ENCODE measurements at regions not wholly inside any gene's neighbourhood (a gene's known extent, or its start where the extent isn't known, plus 50 kb on each side); places are given as distances from the start of the nearest gene placed in this dataset.
"Not testable (repeated sequence)": the region's sequence is repeated elsewhere in the genome, so short reads cannot be mapped to it uniquely, and the experiment has no call there.

GRCh38 chr14:105894125-105894977 is 368.0 kb downstream of the TMEM121 start:
- H3K9me3 ChIP-seq (ENCODE audit: control insufficient read depth in 2 of 2, insufficient read depth in 1 of 2, low read depth in 1 of 2, low read length in 1 of 2), result peaks cover 0 to 1% of the 10 kb centered on the region in 2 donors
- H3K4me1 ChIP-seq (ENCODE audit: control insufficient read depth in 2 of 2, insufficient read depth in 2 of 2, low read length in 1 of 2), result no peaks in the 10 kb centered on the region
- H3K27me3 ChIP-seq (ENCODE audit: control insufficient read depth in 1 of 2, insufficient read depth in 2 of 2, low read length in 2 of 2), result no peaks in the 10 kb centered on the region
- WGBS, 2 donors, result 75 to 77% methylated on average over 19 of the region's 19 CpGs
- H3K4me3 ChIP-seq (ENCODE audit: low read depth in 1 of 2, low read length in 2 of 2), result no peak overlapping the region
- no peak overlapping the region for H3K27ac ChIP-seq (ENCODE audit: low read depth in 2 of 2, low read length in 1 of 2)
- no peaks in the 10 kb centered on the region for H3K36me3 ChIP-seq (ENCODE audit: control insufficient read depth in 2 of 2, insufficient read depth in 2 of 2, low read length in 1 of 2)

- Histone ChIP-seq H3K4me3 (ENCODE audit: low read depth in 1 of 2, low read length in 2 of 2) (no peak overlapping the region), H3K4me1 (ENCODE audit: control insufficient read depth in 2 of 2, insufficient read depth in 2 of 2, low read length in 1 of 2) (no peaks in the 10 kb centered on the region)
- WGBS, 2 donors, result 79 to 84% methylated on average over 28 to 30 of the region's 30 CpGs
Measured at GRCh38 chr14:105894978-105895881, 368.8 kb downstream of the TMEM121 start.

DNA sequence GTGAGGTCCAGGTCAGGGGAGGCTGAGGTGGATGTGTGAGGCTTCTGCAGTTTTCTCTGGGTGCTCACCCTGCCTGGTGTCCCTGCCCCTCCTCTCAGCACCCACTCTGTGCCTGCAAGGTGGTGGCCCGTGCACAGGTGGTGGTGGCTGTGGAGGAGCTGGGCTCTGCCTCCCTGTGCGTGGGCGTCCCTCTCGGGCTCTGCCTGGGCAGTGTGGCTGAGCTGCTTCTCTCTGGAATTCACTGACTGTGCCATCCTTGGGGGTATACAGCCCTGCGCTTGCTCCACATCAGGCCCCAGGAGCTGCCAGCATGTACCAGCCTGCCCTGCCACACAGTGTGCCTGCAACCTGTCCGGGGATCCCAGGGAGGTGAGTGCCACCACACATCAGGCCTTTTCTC is 369.8 kb downstream of the TMEM121 start:
- H3K27me3 ChIP-seq (ENCODE audit: control insufficient read depth in 1 of 2, insufficient read depth in 2 of 2, low read length in 2 of 2); H3K9me3 ChIP-seq (ENCODE audit: control insufficient read depth in 2 of 2, insufficient read depth in 1 of 2, low read depth in 1 of 2, low read length in 1 of 2); H3K4me1 ChIP-seq (ENCODE audit: control insufficient read depth in 2 of 2, insufficient read depth in 2 of 2, low read length in 1 of 2); H3K27ac ChIP-seq (ENCODE audit: low read depth in 2 of 2, low read length in 1 of 2); H3K36me3 ChIP-seq (ENCODE audit: control insufficient read depth in 2 of 2, insufficient read depth in 2 of 2, low read length in 1 of 2); H3K4me3 ChIP-seq (ENCODE audit: low read depth in 1 of 2, low read length in 2 of 2): not testable (repeated sequence)
- WGBS, 2 donors, result 70 to 86% methylated on average over 5 to 6 of the region's 6 CpGs

More at GRCh38 chr14:105894978-105895881, 368.8 kb downstream of the TMEM121 start:
- Histone ChIP-seq H3K27ac (ENCODE audit: low read depth in 2 of 2, low read length in 1 of 2) (no peak overlapping the region), H3K27me3 (ENCODE audit: control insufficient read depth in 1 of 2, insufficient read depth in 2 of 2, low read length in 2 of 2) (no peaks in the 10 kb centered on the region), H3K36me3 (ENCODE audit: control insufficient read depth in 2 of 2, insufficient read depth in 2 of 2, low read length in 1 of 2) (no peaks in the 10 kb centered on the region), H3K9me3 (ENCODE audit: control insufficient read depth in 2 of 2, insufficient read depth in 1 of 2, low read depth in 1 of 2, low read length in 1 of 2) (no peaks in the 10 kb centered on the region)

DNA sequence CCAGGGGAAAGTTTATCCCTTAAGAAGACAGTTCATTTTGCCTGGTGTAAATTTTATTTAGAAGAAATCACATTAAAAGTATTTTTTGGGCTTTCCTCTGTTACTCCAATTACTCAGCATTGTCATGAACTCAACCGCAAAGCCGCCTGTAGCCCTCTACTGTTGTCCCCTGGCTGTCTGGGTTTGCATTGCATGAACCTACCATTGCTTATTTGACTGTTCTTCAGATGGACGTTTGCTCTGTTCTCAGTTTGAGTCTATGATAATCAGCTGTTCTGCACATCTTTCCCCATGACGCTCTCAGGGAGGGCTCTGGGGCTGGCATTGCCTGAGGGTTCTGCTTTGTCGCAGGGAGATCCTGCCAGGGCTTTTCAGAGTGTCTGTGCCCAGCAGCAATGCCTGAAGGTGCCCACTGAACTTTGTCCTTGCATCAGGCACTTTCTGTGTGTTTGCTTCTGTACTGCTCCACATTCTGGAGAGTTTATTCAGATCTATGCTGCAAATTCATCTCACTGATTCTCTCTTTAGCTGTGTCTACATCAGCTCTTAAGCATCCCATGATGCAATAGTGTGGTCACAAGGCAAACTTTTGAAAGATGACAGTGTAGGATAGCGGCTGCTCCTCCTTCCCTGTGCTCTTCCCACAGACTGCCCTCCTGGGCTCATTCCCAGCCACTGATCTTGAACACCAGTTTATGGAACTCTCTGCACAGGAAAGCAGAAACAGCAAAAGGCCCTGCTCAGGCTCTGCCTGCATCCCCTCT is 370.8 kb downstream of the TMEM121 start:
- not testable (repeated sequence) for H3K9me3 ChIP-seq (ENCODE audit: control insufficient read depth in 2 of 2, insufficient read depth in 1 of 2, low read depth in 1 of 2, low read length in 1 of 2); H3K27me3 ChIP-seq (ENCODE audit: control insufficient read depth in 1 of 2, insufficient read depth in 2 of 2, low read length in 2 of 2); H3K4me1 ChIP-seq (ENCODE audit: control insufficient read depth in 2 of 2, insufficient read depth in 2 of 2, low read length in 1 of 2); H3K27ac ChIP-seq (ENCODE audit: low read depth in 2 of 2, low read length in 1 of 2); H3K4me3 ChIP-seq (ENCODE audit: low read depth in 1 of 2, low read length in 2 of 2); H3K36me3 ChIP-seq (ENCODE audit: control insufficient read depth in 2 of 2, insufficient read depth in 2 of 2, low read length in 1 of 2)
- WGBS, 2 donors, result 55 to 61% methylated on average over 6 of the region's 6 CpGs

DNA sequence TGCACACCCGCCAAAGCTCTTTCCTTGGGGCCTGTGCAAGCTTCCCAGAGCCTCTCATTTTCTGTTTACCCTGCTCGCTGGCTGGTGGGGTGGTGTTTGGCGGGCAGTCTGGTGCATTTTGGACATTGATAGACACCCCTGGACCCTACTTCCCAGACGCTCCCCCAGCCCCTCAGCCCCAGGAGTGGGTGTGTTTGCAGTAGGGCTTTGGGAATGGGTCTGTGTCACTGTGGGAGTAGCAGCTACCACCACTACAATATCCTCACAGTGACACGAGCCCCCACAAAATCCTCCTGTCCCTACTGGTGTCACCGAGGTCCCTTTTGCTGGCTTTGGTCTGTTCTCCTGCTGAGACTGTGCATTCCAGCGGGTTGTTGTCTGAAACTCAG is 371.3 kb downstream of the TMEM121 start:
- no peaks in the 10 kb centered on the region for H3K36me3 ChIP-seq (ENCODE audit: control insufficient read depth in 2 of 2, insufficient read depth in 2 of 2, low read length in 1 of 2)
- peaks cover 0 to 3% of the 10 kb centered on the region in 2 donors for H3K4me1 ChIP-seq (ENCODE audit: control insufficient read depth in 2 of 2, insufficient read depth in 2 of 2, low read length in 1 of 2)
- H3K9me3 ChIP-seq (ENCODE audit: control insufficient read depth in 2 of 2, insufficient read depth in 1 of 2, low read depth in 1 of 2, low read length in 1 of 2), result no peaks in the 10 kb centered on the region
- no peak overlapping the region for H3K27ac ChIP-seq (ENCODE audit: low read depth in 2 of 2, low read length in 1 of 2)
- no peaks in the 10 kb centered on the region for H3K27me3 ChIP-seq (ENCODE audit: control insufficient read depth in 1 of 2, insufficient read depth in 2 of 2, low read length in 2 of 2)
- H3K4me3 ChIP-seq (ENCODE audit: low read depth in 1 of 2, low read length in 2 of 2), result no peak overlapping the region
- WGBS, 2 donors, result 77 to 83% methylated on average over 7 of the region's 7 CpGs

DNA sequence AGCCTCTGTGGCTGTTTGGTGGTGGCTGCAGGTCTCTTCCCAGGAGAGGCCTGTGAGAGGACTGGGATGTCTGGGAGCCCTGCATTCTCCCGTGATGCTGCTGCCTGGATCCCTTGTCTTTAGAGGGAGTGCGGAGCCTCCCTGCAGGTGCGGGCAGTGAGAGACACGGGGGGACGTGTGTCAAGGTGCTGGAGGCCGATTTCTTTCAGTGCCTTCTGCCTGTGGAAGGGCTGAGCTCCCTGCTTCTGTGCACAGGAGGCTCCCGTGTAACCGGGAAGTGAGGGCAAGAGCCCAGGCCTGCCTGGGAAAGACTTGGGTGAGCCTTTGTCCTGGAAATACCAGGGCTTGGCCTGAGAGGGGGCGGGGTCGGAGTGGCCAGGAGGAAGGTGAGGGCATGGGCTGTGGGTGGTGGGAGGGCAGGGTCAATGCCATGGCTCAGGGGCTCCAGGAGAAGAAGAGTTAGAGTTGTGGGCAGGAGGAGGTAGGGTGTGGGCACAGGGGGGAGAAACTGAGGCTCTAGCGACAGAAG is 372.2 kb downstream of the TMEM121 start:
- peaks cover 0 to 3% of the 10 kb centered on the region in 2 donors for H3K4me1 ChIP-seq (ENCODE audit: control insufficient read depth in 2 of 2, insufficient read depth in 2 of 2, low read length in 1 of 2)
- H3K36me3 ChIP-seq (ENCODE audit: control insufficient read depth in 2 of 2, insufficient read depth in 2 of 2, low read length in 1 of 2), result no peaks in the 10 kb centered on the region
- H3K9me3 ChIP-seq (ENCODE audit: control insufficient read depth in 2 of 2, insufficient read depth in 1 of 2, low read depth in 1 of 2, low read length in 1 of 2), result no peaks in the 10 kb centered on the region
- H3K27ac ChIP-seq (ENCODE audit: low read depth in 2 of 2, low read length in 1 of 2), result no peak overlapping the region
- WGBS, 2 donors, result 85 to 86% methylated on average over 11 of the region's 11 CpGs
- no peak overlapping the region for H3K4me3 ChIP-seq (ENCODE audit: low read depth in 1 of 2, low read length in 2 of 2)
- H3K27me3 ChIP-seq (ENCODE audit: control insufficient read depth in 1 of 2, insufficient read depth in 2 of 2, low read length in 2 of 2), result no peaks in the 10 kb centered on the region

DNA sequence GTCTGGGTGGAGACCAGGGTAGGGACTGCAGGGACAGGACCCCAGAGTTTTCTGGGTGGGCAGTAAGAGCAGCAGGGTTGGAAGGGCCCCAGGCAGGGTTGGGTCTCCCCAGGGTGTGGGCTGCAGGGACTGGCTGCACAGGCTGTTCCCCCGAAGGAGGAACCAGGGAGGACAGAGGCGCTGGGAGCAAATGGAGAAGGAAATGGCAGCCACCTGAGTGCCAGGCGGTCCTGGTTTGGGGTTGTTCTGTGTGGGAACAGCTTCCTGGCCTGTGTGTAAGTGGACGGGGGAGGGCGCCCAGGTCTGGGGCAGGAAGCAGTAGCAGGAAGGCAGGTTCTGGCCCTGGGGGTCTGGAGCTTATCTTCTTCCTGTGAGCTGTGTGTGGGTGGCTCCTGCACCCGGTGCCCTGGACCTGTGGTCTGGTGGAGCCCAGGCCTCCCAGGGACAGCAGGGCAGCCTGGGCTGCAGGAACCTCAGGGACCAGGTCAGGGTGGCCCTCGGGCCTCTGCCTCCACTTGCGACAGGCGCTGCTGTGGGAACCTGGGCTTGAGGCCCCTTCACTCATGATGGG is 372.8 kb downstream of the TMEM121 start:
- no peaks in the 10 kb centered on the region for H3K9me3 ChIP-seq (ENCODE audit: control insufficient read depth in 2 of 2, insufficient read depth in 1 of 2, low read depth in 1 of 2, low read length in 1 of 2)
- H3K27ac ChIP-seq (ENCODE audit: low read depth in 2 of 2, low read length in 1 of 2), result no peak overlapping the region
- peaks cover 0 to 3% of the 10 kb centered on the region in 2 donors for H3K4me1 ChIP-seq (ENCODE audit: control insufficient read depth in 2 of 2, insufficient read depth in 2 of 2, low read length in 1 of 2)
- H3K4me3 ChIP-seq (ENCODE audit: low read depth in 1 of 2, low read length in 2 of 2), result no peak overlapping the region
- no peaks in the 10 kb centered on the region for H3K27me3 ChIP-seq (ENCODE audit: control insufficient read depth in 1 of 2, insufficient read depth in 2 of 2, low read length in 2 of 2)
- H3K36me3 ChIP-seq (ENCODE audit: control insufficient read depth in 2 of 2, insufficient read depth in 2 of 2, low read length in 1 of 2), result no peaks in the 10 kb centered on the region
- 78 to 82% methylated on average over 9 of the region's 9 CpGs for WGBS, 2 donors

GRCh38 chr14:105899657-105900397 is 373.4 kb downstream of the TMEM121 start:
- peaks cover 0 to 3% of the 10 kb centered on the region in 2 donors for H3K4me1 ChIP-seq (ENCODE audit: control insufficient read depth in 2 of 2, insufficient read depth in 2 of 2, low read length in 1 of 2)
- H3K27ac ChIP-seq (ENCODE audit: low read depth in 2 of 2, low read length in 1 of 2), result no peak overlapping the region
- H3K36me3 ChIP-seq (ENCODE audit: control insufficient read depth in 2 of 2, insufficient read depth in 2 of 2, low read length in 1 of 2), result no peaks in the 10 kb centered on the region
- no peaks in the 10 kb centered on the region for H3K27me3 ChIP-seq (ENCODE audit: control insufficient read depth in 1 of 2, insufficient read depth in 2 of 2, low read length in 2 of 2)
- H3K9me3 ChIP-seq (ENCODE audit: control insufficient read depth in 2 of 2, insufficient read depth in 1 of 2, low read depth in 1 of 2, low read length in 1 of 2), result no peaks in the 10 kb centered on the region
- no peak overlapping the region for H3K4me3 ChIP-seq (ENCODE audit: low read depth in 1 of 2, low read length in 2 of 2)
- WGBS, 2 donors, result 79 to 85% methylated on average over 10 to 11 of the region's 11 CpGs
